ENCODE measurements at regions not wholly inside any gene's neighbourhood (a gene's known extent, or its start where the extent isn't known, plus 50 kb on each side); places are given as distances from the start of the nearest gene placed in this dataset.
A peak's percentile ranks its signal among the peaks of the same experiment; 100 is the strongest.

- DNase-seq = peak; percentile 12
Measured at GRCh38 chr7:159253657-159254056, 109.0 kb upstream of the VIPR2 start.

DNA sequence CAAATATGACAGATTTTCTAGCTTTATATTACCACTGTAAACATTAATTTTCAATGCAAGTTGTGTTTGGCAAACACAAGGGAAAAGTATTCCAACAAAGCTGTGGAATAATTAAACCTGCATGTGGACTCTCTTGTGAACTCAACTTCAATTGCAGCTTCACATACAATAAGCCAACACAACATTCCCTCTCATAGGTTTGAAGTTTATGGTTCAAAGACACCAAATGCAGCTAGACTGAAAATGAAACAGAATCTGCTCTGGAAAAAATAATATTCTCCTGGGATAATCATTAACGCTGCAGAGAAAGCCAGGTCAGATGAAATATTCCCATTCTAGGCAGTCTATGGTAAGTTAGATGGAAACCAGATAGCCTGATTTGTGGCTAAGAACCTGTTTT is 105.8 kb upstream of the VIPR2 start:
- DNase-seq = no peak

DNA sequence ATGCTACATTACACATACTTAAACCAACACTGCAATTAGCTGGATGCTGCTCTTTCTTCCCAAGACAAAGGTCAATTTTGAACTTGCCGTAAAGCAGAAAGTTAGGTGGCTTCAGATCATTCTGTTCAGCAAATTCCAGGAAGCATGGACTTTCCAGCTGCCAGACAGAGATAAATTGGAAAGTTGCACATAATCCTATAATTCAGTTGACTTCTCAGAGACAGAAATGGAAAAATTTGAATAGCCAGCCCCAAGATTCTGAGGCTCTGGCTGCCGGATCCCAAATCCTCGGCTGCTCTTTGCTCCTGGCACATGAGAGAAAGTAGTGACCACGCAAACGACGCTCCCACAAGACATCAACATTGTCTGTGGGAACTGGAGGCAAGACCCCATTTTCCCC is 105.0 kb upstream of the VIPR2 start:
- no peak for DNase-seq

- no peak for DNase-seq
Measured at GRCh38 chr7:159247910-159248309, 103.2 kb upstream of the VIPR2 start.

GRCh38 chr7:159246702-159247480 is 102.2 kb upstream of the VIPR2 start:
- no peak for DNase-seq

DNA sequence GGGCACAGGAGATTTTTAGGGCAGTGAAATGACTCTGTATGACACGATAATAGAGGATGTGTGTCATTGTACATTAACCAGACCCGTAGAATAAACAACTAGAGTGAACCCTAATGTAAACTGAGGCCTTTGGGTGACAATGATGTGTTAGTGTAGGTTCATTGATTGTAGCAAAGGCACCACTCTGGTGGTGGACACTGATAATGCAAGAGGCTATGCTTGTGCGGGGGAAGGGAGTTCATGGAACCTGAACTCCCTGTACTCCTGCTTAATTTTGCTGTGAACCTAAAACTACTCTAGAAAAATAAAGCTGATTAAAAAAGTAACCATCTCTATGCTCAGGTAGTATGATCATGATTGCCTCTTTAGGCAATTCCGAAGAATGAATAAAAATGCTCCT is 96.3 kb upstream of the VIPR2 start:
- no peak for DNase-seq

GRCh38 chr7:159239028-159239427 is 94.4 kb upstream of the VIPR2 start:
- DNase-seq = no peak

GRCh38 chr7:159238541-159238940 is 93.9 kb upstream of the VIPR2 start:
- no peak for DNase-seq

GRCh38 chr7:159237022-159237653 is 92.5 kb upstream of the VIPR2 start:
- no peak for DNase-seq

DNA sequence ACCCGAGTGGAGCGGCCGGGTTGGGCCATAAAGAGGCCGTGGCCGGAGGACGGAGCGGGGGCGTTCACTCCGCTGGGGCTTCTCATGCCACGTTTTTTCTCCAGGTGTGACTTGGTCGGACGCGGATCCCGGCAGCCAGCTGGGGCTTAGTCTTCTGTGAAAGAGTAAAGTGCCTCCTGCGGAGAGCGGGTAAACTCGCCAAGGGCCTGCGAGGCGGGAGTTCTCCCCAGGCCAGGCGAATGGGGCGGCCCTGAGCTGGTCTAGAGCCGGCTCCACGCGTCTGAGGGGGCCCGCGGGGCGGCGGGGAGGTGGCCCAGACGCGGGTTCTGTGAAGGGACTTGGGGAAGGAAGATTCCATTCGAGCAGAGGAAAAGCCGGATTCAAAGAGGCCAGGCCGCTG is 86.3 kb upstream of the VIPR2 start:
- DNase-seq = no peak

- no peak for DNase-seq
Measured at GRCh38 chr7:159229683-159230475, 85.2 kb upstream of the VIPR2 start.

DNA sequence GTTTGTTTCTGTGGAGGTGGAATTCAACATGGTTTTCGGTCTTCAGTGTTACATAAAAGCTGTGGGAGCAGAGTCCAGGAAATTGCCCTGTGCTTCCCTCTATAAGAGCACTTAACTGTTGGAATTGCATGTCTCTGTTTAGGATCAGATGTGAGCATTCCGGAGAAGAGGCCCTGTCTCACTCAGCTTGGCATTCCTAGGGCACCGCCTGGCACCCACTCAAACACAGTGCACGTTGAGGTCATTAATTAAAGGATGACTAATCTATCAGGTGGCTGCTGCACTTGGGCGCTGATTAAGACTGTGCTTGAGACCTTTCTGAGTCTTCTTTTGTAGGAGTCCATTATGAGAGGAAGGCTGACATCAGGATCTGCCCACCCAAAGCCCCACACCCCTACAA is 82.8 kb upstream of the VIPR2 start:
- no peak for DNase-seq

DNA sequence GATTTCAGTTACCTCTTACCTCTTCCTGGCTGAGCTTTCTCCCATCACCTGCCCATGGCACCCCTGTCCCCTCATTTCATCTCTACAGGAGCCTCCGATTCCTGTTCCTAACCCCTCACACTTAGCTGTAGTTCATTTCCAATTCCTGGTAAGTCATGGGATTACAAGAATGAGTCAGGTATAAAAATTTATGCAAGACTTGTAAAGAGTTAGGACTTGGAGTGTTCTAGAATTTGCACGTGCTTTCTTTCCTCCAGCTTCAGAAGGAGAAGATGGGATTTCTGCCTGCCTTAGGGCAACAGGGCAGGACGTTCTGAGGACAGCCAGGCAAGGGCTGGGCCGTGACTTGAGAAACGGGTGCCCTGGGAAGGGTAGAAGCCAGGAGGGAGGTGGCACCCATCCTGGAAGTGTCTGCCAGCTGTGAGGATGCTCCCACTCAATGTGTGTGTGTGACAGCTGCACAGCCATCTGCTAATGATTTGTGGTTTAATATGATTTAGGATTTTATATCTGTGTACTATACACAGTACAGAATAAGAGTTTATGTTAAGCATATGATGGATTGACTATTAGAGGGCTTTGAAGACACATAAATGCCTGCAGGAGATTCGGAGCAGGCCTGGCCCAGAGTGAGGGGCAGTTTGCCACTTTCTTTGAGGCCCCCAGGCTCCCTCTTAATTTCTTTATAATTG is 81.5 kb upstream of the VIPR2 start:
- DNase-seq = no peak

DNA sequence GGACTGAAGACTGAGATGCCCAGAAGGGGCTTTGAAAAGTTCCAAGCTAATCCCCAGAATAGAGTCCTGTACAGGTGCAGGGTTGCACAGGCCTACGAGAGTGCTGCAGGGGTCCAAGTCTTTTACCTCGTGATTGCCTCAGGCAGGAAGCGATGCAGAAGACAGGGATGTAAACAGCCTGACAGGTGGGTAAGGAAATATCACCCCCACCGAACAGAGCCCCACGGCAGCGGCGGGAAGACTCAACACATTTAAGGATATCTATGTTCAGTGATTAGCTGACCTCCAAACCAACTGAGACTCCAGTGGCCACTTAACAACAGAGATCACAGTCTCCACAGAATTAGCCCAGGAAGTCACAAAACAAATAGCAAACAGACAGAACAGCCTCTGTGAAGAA is 73.9 kb upstream of the VIPR2 start:
- DNase-seq = no peak

DNA sequence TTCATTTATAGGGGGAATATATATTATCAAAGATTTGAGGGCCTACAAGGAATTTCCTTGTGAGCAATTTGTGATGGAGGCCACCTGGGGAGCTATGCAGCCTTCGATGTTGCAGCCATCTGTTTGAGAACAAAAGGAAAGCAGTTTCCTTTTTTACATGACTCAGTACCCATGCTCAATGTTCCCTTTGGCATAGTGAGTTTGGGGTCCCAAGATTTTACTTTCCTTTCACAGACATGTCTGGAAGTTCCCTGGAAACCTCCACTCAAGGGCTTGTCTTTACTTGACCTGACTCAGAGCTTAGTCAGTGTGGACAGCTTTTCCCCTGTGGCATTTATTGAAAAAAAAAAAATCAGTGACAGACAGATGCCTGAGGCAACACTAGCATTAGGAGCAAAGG is 73.5 kb upstream of the VIPR2 start:
- no peak for DNase-seq

- no peak for DNase-seq
Measured at GRCh38 chr7:159215076-159215475, 70.4 kb upstream of the VIPR2 start.

GRCh38 chr7:159213253-159213652 is 68.6 kb upstream of the VIPR2 start:
- no peak for DNase-seq

DNA sequence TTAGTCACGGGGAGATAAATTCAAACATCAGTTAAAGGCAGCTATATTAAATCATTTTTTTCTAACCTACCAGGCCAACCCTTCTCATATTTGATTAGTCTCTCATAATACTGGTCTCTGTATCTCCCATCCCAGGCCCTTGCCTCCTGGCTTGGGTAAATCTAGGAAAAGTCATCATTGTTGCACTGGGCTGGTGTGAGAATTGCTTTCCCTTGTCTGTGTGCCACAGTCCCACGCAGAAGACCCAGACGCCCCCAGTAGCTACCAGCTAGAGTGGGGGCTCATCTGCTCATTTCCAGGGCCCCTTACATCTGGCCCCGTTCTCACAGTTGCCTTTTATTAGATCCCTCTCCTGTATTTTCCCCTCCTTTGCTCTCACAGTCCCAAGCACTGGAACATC is 67.6 kb upstream of the VIPR2 start:
- DNase-seq = no peak

GRCh38 chr7:159211540-159212182 is 67.0 kb upstream of the VIPR2 start:
- no peak for DNase-seq

GRCh38 chr7:159210581-159211235 is 66.0 kb upstream of the VIPR2 start:
- no peak for DNase-seq

DNA sequence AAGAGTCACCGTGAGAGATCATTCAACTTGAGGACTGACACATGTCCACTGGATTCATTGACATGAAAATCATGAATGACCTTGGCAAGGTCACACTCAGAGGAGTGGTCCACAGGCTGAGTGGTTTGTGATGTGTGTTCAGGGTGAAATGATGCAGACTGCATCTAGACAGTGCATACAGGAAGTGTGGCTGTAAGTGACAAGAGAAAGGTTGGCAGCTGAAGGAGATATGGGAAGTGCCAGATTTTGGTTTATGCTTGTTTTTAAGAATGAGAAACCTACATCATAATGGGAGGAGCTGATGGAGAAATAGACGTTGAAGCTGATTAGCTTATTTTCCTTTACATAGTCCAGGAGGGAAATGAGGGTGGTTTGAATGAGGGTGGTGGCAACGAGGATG is 64.8 kb upstream of the VIPR2 start:
- DNase-seq = peak; percentile 33

DNA sequence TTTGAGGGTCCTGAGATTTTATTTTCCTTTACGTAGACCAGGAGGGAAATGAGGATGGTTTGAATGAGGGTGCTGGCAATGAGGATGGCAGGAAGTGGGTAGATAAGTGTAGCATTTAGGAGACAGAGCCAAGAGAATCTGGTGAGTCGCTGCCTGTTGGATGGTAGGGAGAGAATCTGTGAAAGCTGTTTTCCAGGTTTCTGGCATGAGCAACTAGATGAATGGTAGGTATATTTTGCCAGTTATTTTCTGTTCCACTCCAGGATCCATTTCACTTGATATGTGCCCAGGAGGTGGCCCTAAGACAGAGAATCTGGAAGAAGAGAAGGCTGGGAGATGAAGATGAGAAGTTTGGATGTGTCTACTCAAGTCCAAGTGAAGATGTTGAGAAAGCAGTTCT is 63.3 kb upstream of the VIPR2 start:
- DNase-seq = no peak

Measured in CD4-positive, alpha-beta T cell treated with Interleukin-10 for 1 hour (primary cell).